ENCODE measurements at regions not wholly inside any gene's neighbourhood (a gene's known extent, or its start where the extent isn't known, plus 50 kb on each side); places are given as distances from the start of the nearest gene placed in this dataset.

GRCh38 chrY:13093461-13093860 lies 188.8 kb downstream of the DDX3Y start:
- H3K36me3 ChIP-seq, result no peaks in the 10 kb centered on the region
- H3K4me3 ChIP-seq, result no peak overlapping the region
- no peaks in the 10 kb centered on the region for H3K9me3 ChIP-seq
- H3K27ac ChIP-seq, result no peak overlapping the region
- DNase-seq, result no peak
- no peaks in the 10 kb centered on the region for H3K4me1 ChIP-seq
- ATAC-seq, result no peak
- intact Hi-C loops (cut with DNase I), result no loop called here
- no peaks in the 10 kb centered on the region for H3K27me3 ChIP-seq (ENCODE audit: low read depth)
- no peak for TF ChIP-seq CTCF (IDR thresholded peaks at IDR 0.05)

- Histone ChIP-seq H3K36me3 (no peaks in the 10 kb centered on the region), H3K9me3 (no peaks in the 10 kb centered on the region), H3K4me3 (no peak overlapping the region), H3K4me1 (no peaks in the 10 kb centered on the region), H3K27ac (no peak overlapping the region), H3K27me3 (ENCODE audit: low read depth) (no peaks in the 10 kb centered on the region)
- TF ChIP-seq CTCF (IDR thresholded peaks at IDR 0.05), result no peak
- no peak for DNase-seq
- intact Hi-C loops (cut with DNase I), result no loop called here
- no peak for ATAC-seq
Observed at GRCh38 chrY:13094411-13094810, 189.7 kb downstream of the DDX3Y start.

GRCh38 chrY:13094904-13095600 lies 190.4 kb downstream of the DDX3Y start:
- H3K4me1 ChIP-seq, result no peaks in the 10 kb centered on the region
- H3K27me3 ChIP-seq (ENCODE audit: low read depth), result no peaks in the 10 kb centered on the region
- TF ChIP-seq CTCF (IDR thresholded peaks at IDR 0.05), result no peak
- no peak overlapping the region for H3K27ac ChIP-seq
- intact Hi-C loops (cut with DNase I), result no loop called here
- no peak for ATAC-seq
- DNase-seq, result no peak
- no peaks in the 10 kb centered on the region for H3K36me3 ChIP-seq
- H3K4me3 ChIP-seq, result no peak overlapping the region
- H3K9me3 ChIP-seq, result no peaks in the 10 kb centered on the region

GRCh38 chrY:13126881-13127456 lies 222.3 kb downstream of the DDX3Y start:
- TF ChIP-seq CTCF (IDR thresholded peaks at IDR 0.05), result no peak

GRCh38 chrY:13127476-13127875 lies 222.8 kb downstream of the DDX3Y start:
- Histone ChIP-seq H3K36me3 (no peaks in the 10 kb centered on the region), H3K4me1 (no peaks in the 10 kb centered on the region), H3K27ac (no peak overlapping the region), H3K27me3 (ENCODE audit: low read depth) (no peaks in the 10 kb centered on the region), H3K9me3 (no peaks in the 10 kb centered on the region), H3K4me3 (no peak overlapping the region)
- DNase-seq (no peak), ATAC-seq (no peak)
- no peak for TF ChIP-seq CTCF (IDR thresholded peaks at IDR 0.05)
- intact Hi-C loops (cut with DNase I), result no loop called here

More at GRCh38 chrY:13126881-13127456, 222.3 kb downstream of the DDX3Y start:
- H3K27me3 ChIP-seq (ENCODE audit: low read depth), result no peaks in the 10 kb centered on the region
- ATAC-seq (no peak), DNase-seq (no peak)
- H3K36me3 ChIP-seq, result no peaks in the 10 kb centered on the region
- no peak overlapping the region for H3K4me3 ChIP-seq
- intact Hi-C loops (cut with DNase I), result no loop called here
- H3K27ac ChIP-seq, result no peak overlapping the region
- H3K4me1 ChIP-seq, result no peaks in the 10 kb centered on the region
- no peaks in the 10 kb centered on the region for H3K9me3 ChIP-seq
